ENCODE measurements at regions not wholly inside any gene's neighbourhood (a gene's known extent, or its start where the extent isn't known, plus 50 kb on each side); places are given as distances from the start of the nearest gene placed in this dataset.

GRCh38 chr20:53714524-53714923 lies 120.9 kb upstream of the ZNF217 start:
- TF ChIP-seq CTCF (IDR thresholded peaks at IDR 0.05): no peak
- TF ChIP-seq EZH2phosphoT487 (IDR thresholded peaks at IDR 0.05): no peak

Data from neural progenitor cell (in vitro differentiated cells).